ENCODE measurements at regions not wholly inside any gene's neighbourhood (a gene's known extent, or its start where the extent isn't known, plus 50 kb on each side); places are given as distances from the start of the nearest gene placed in this dataset.

DNA sequence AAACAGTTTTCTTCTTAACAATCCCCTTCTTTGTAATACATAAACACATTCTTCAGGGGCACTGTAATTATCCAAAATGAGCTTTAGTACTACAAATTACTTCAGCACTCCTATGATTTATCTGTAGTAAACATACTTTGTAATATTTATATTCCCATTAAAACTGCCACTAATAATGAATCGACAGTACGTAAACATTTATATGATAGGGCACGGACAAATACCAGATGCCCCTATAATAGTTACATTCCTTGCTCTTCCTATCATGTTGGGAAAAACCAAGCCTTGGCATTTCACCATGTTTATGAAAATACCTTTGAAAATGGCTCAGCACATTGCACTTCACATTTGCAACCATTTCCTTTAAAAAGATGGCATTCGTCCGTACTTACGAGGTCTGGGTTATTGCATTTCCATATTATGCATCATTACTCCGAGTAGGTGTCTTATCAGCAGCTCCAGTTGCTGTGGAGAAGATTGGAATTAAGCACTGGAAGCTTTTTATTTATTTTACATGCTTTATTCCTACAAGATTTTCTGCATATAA lies 1043.4 kb downstream of the DIAPH3 start:
- TF ChIP-seq EZH2 (conservative IDR thresholded peaks at IDR 0.05; ENCODE audit: low read depth, low read length): no peak
- TF ChIP-seq, protein P1, sequence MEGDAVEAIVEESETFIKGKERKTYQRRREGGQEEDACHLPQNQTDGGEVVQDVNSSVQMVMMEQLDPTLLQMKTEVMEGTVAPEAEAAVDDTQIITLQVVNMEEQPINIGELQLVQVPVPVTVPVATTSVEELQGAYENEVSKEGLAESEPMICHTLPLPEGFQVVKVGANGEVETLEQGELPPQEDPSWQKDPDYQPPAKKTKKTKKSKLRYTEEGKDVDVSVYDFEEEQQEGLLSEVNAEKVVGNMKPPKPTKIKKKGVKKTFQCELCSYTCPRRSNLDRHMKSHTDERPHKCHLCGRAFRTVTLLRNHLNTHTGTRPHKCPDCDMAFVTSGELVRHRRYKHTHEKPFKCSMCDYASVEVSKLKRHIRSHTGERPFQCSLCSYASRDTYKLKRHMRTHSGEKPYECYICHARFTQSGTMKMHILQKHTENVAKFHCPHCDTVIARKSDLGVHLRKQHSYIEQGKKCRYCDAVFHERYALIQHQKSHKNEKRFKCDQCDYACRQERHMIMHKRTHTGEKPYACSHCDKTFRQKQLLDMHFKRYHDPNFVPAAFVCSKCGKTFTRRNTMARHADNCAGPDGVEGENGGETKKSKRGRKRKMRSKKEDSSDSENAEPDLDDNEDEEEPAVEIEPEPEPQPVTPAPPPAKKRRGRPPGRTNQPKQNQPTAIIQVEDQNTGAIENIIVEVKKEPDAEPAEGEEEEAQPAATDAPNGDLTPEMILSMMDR (CRISPR knock-in tag; IDR thresholded peaks at IDR 0.05): no peak
- no peak for TF ChIP-seq MED8 (CRISPR knock-in tag; IDR thresholded peaks at IDR 0.05; ENCODE audit: insufficient replicate concordance)
- TF ChIP-seq ZNF777 (CRISPR knock-in tag; IDR thresholded peaks at IDR 0.05): no peak
- no peak for TF ChIP-seq ZSCAN30 (CRISPR knock-in tag; IDR thresholded peaks at IDR 0.05)

Measured in HepG2 (cell line).